ENCODE measurements at regions not wholly inside any gene's neighbourhood (a gene's known extent, or its start where the extent isn't known, plus 50 kb on each side); places are given as distances from the start of the nearest gene placed in this dataset.
"Not testable (repeated sequence)": the region's sequence is repeated elsewhere in the genome, so short reads cannot be mapped to it uniquely, and the experiment has no call there.

GRCh38 chr18:73340135-73340977 is 472.6 kb upstream of the NETO1 start:
- ChIA-PET POLR2A (ENCODE audit: low non-redundant PET) (no interaction called here), CTCF (no interaction called here)
- H3K27ac ChIP-seq, result no peak overlapping the region
- peak; percentile 10 for DNase-seq (ENCODE audit: low spot score)
- no peak for TF ChIP-seq CTCF (conservative IDR thresholded peaks at IDR 0.05; ENCODE audit: low read depth)

- DNase-seq (ENCODE audit: low spot score), result no peak
- POLR2A ChIA-PET (ENCODE audit: low non-redundant PET), result no interaction called here
- no peak for TF ChIP-seq CTCF (conservative IDR thresholded peaks at IDR 0.05; ENCODE audit: low read depth)
- CTCF ChIA-PET, result no interaction called here
- no peak overlapping the region for H3K27ac ChIP-seq
Observed at GRCh38 chr18:73331212-73331772, 463.5 kb upstream of the NETO1 start.

- CTCF ChIA-PET; H3K27ac ChIP-seq; DNase-seq (ENCODE audit: low spot score); POLR2A ChIA-PET (ENCODE audit: low non-redundant PET): not testable (repeated sequence)
Observed at GRCh38 chr18:73330106-73330505, 462.3 kb upstream of the NETO1 start.

- CTCF ChIA-PET; H3K27ac ChIP-seq; DNase-seq (ENCODE audit: low spot score); POLR2A ChIA-PET (ENCODE audit: low non-redundant PET): not testable (repeated sequence)
Observed at GRCh38 chr18:73324187-73324831, 456.5 kb upstream of the NETO1 start.

GRCh38 chr18:73318739-73319479 is 451.1 kb upstream of the NETO1 start:
- DNase-seq (ENCODE audit: low spot score), result no peak
- H3K27ac ChIP-seq, result no peak overlapping the region
- TF ChIP-seq CTCF (conservative IDR thresholded peaks at IDR 0.05; ENCODE audit: low read depth), result no peak
- ChIA-PET CTCF (no interaction called here), POLR2A (ENCODE audit: low non-redundant PET) (no interaction called here)

GRCh38 chr18:73316513-73316912 is 448.7 kb upstream of the NETO1 start:
- ChIA-PET CTCF (interaction anchor here (0.6 kb wide), 1 partner anchor 221 kb away, joined by 3 read pairs; no protein-coding TSS in a partner anchor), POLR2A (ENCODE audit: low non-redundant PET) (no interaction called here)
- no peak for TF ChIP-seq CTCF (conservative IDR thresholded peaks at IDR 0.05; ENCODE audit: low read depth)
- no peak for DNase-seq (ENCODE audit: low spot score)
- no peak overlapping the region for H3K27ac ChIP-seq

- CTCF ChIA-PET, result interaction anchor here (0.7 kb wide), 1 partner anchor 487 kb away, joined by 3 read pairs; no protein-coding TSS in a partner anchor
- POLR2A ChIA-PET (ENCODE audit: low non-redundant PET), result no interaction called here
Observed at GRCh38 chr18:73315381-73315780, 447.6 kb upstream of the NETO1 start.

More at GRCh38 chr18:73315381-73315780, 447.6 kb upstream of the NETO1 start:
- no peak for TF ChIP-seq CTCF (conservative IDR thresholded peaks at IDR 0.05; ENCODE audit: low read depth)
- no peak overlapping the region for H3K27ac ChIP-seq
- DNase-seq (ENCODE audit: low spot score), result no peak

Data from RWPE1 (cell line).